NT2/D1 (cell line): ENCODE measurements at regions not wholly inside any gene's neighbourhood (a gene's known extent, or its start where the extent isn't known, plus 50 kb on each side); places are given as distances from the start of the nearest gene placed in this dataset.

Experiments
- DNase-seq: peaks from one replicate; pipeline ENCODE4 v3.0.0-alpha.2; 2011; ENCODE audit warnings: low read depth, low spot score
- H3K27me3 ChIP-seq: 2 replicates; pipeline ENCODE4 v1.6.0; 2011; ENCODE audit warnings: mild to moderate bottlenecking; ENCODE audit not compliant: insufficient read length, insufficient read depth
- H3K36me3 ChIP-seq: 2 replicates; pipeline ENCODE4 v1.6.1; 2011; ENCODE audit warnings: mild to moderate bottlenecking, low read length, mixed read lengths; ENCODE audit not compliant: insufficient read depth, insufficient read length
- H3K4me1 ChIP-seq: 2 replicates; pipeline ENCODE4 v1.5.1; 2011; ENCODE audit not compliant: insufficient read depth, insufficient read length
- H3K4me3 ChIP-seq: 2 replicates; pipeline ENCODE4 v1.5.1; 2011; ENCODE audit warnings: low read depth; ENCODE audit not compliant: insufficient read length
- H3K9ac ChIP-seq: 2 replicates; pipeline ENCODE4 v1.6.0; 2011; ENCODE audit warnings: low read depth; ENCODE audit not compliant: insufficient read length
- H3K9me3 ChIP-seq: 2 replicates; pipeline ENCODE4 v1.5.1; 2011; ENCODE audit warnings: mild to moderate bottlenecking, low read length; ENCODE audit not compliant: insufficient read depth
- SUZ12 ChIP-seq: IDR thresholded peaks from 2 replicates; pipeline ENCODE4 v1.6.1; 2011; ENCODE audit not compliant: insufficient read length, insufficient read depth; ENCODE audit errors: extremely low read depth
- YY1 ChIP-seq: IDR thresholded peaks from 2 replicates; pipeline ENCODE4 v1.6.1; 2011; ENCODE audit not compliant: insufficient read length, insufficient read depth
- ZNF274 ChIP-seq: IDR thresholded peaks from 2 replicates; pipeline ENCODE4 v1.6.1; 2011; ENCODE audit warnings: mild to moderate bottlenecking, low read depth, low read length

DNA sequence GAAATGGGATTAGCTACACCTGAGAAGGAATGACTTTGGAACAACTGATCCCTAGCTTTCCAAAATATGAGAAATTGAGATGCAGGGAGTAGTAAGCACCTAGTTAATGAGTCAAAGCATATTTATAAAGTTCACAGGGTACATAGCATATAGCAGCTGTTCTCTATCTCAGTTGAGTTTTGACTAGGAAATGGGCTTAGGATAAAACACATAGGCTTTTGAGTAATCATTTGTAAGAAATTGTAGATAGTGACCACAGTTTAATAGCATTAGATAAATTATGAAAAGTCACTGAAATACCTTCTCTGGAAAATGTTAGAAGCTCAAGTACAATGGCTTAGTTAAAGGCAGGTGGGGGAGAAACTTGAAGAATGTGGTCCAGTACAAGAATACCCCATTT lies 444.7 kb upstream of the TNP1 start:
- Histone ChIP-seq H3K36me3 (no peaks in the 10 kb centered on the region), H3K4me3 (no peak overlapping the region), H3K27me3 (peaks cover 8% of the 10 kb centered on the region), H3K4me1 (no peaks in the 10 kb centered on the region), H3K9ac (no peak overlapping the region), H3K9me3 (no peaks in the 10 kb centered on the region)
- TF ChIP-seq ZNF274: no peak
- no peak for TF ChIP-seq YY1
- TF ChIP-seq SUZ12: no peak
- DNase-seq: no peak

- Histone ChIP-seq H3K36me3 (no peaks in the 10 kb centered on the region), H3K9me3 (no peaks in the 10 kb centered on the region), H3K4me3 (no peak overlapping the region), H3K4me1 (no peaks in the 10 kb centered on the region), H3K9ac (no peak overlapping the region), H3K27me3 (peaks cover 8% of the 10 kb centered on the region)
- DNase-seq: no peak
- TF ChIP-seq YY1 (no peak), SUZ12 (no peak), ZNF274 (no peak)
Observed at GRCh38 chr2:217302856-217303255, 443.0 kb upstream of the TNP1 start.

- Histone ChIP-seq H3K9ac (no peak overlapping the region), H3K27me3 (peaks cover 8% of the 10 kb centered on the region), H3K9me3 (peaks cover 10% of the 10 kb centered on the region), H3K4me1 (no peaks in the 10 kb centered on the region), H3K4me3 (no peak overlapping the region), H3K36me3 (no peaks in the 10 kb centered on the region)
- no peak for DNase-seq
- TF ChIP-seq ZNF274: no peak
- TF ChIP-seq YY1: no peak
- no peak for TF ChIP-seq SUZ12
Observed at GRCh38 chr2:217301142-217301925, 441.5 kb upstream of the TNP1 start.

DNA sequence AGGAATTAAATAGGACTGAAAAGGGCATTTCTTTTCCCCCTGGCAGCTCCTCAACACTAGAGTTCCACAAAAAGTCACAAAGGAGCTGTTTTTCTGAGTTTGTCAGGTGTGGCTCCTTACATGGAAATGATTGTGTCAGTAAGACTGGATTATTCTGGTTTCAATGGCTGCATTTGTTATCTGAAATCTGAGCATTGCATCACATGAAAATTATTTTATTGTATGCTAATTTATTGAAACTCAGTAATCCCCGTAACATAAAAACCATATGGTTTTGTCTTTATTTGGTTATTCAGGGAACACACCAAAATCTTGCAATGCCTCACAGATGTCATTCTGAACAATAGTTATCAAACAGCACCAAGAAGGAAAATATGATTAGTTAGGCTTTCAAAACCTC lies 439.7 kb upstream of the TNP1 start:
- Histone ChIP-seq H3K4me3 (no peak overlapping the region), H3K9me3 (peaks cover 10% of the 10 kb centered on the region), H3K27me3 (peaks cover 8% of the 10 kb centered on the region), H3K4me1 (no peaks in the 10 kb centered on the region), H3K36me3 (no peaks in the 10 kb centered on the region), H3K9ac (no peak overlapping the region)
- DNase-seq: no peak
- TF ChIP-seq YY1: no peak
- TF ChIP-seq ZNF274: no peak
- TF ChIP-seq SUZ12: no peak

GRCh38 chr2:217297096-217297495 lies 437.2 kb upstream of the TNP1 start:
- no peak overlapping the region for H3K4me3 ChIP-seq
- TF ChIP-seq YY1: no peak
- no peak for TF ChIP-seq ZNF274
- TF ChIP-seq SUZ12: no peak
- H3K27me3 ChIP-seq: peaks cover 9% of the 10 kb centered on the region

DNA sequence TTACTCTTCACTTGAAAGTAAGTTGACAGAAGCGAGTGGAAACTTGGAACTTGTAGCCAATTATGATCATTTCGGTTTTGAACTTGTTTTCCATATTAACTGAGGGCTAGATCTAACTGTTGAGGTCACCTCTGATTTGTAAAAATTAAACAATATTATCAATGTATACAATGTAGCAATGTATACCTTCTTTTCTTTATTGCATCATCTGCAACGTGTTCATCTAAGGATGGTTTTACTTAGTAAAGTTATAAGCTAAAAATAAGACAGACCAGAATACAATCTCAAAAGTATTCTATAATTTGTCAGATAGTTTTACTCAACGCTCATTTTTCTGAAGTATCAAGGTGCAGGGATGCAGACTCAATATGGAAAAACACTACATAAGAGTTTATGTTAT lies 435.0 kb upstream of the TNP1 start:
- H3K36me3 ChIP-seq: no peaks in the 10 kb centered on the region
- H3K27me3 ChIP-seq: peaks cover 15% of the 10 kb centered on the region
- DNase-seq: no peak
- peaks cover 4% of the 10 kb centered on the region for H3K4me1 ChIP-seq
- H3K4me3 ChIP-seq: no peak overlapping the region
- no peak overlapping the region for H3K9ac ChIP-seq
- peaks cover 10% of the 10 kb centered on the region for H3K9me3 ChIP-seq
- TF ChIP-seq YY1: no peak
- no peak for TF ChIP-seq SUZ12
- no peak for TF ChIP-seq ZNF274

More at GRCh38 chr2:217297096-217297495, 437.2 kb upstream of the TNP1 start:
- H3K4me1 ChIP-seq: no peaks in the 10 kb centered on the region
- H3K36me3 ChIP-seq: no peaks in the 10 kb centered on the region
- H3K9ac ChIP-seq: no peak overlapping the region
- peaks cover 10% of the 10 kb centered on the region for H3K9me3 ChIP-seq
- no peak for DNase-seq

DNA sequence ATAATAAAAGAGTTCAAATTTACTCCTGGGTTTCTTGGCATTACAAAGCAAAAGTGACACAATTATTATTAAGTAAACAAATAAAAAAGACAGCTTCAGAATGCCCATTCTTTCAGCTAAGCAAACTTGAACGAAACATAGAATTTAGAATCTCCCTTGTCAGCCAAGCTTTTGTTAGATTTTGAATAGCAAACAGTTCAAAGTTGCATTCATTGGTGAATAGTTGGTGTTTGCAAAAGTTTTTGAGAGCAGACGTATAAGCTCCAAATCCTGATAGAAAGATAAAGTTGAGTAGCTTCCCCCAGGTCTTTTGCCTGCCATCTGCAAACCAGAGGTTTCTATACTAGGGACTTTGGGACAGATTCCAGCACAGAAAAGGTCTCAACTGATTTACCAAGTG lies 434.3 kb upstream of the TNP1 start:
- Histone ChIP-seq H3K4me3 (no peak overlapping the region), H3K27me3 (peaks cover 15% of the 10 kb centered on the region)
- no peak for TF ChIP-seq SUZ12
- TF ChIP-seq ZNF274: no peak

More for the DNA sequence above, 434.3 kb upstream of the TNP1 start:
- H3K36me3 ChIP-seq: no peaks in the 10 kb centered on the region
- DNase-seq: no peak
- H3K9ac ChIP-seq: no peak overlapping the region
- H3K4me1 ChIP-seq: peaks cover 5% of the 10 kb centered on the region
- peaks cover 10% of the 10 kb centered on the region for H3K9me3 ChIP-seq
